ENCODE measurements at regions not wholly inside any gene's neighbourhood (a gene's known extent, or its start where the extent isn't known, plus 50 kb on each side); places are given as distances from the start of the nearest gene placed in this dataset.
A peak's percentile ranks its signal among the peaks of the same experiment; 100 is the strongest.

DNA sequence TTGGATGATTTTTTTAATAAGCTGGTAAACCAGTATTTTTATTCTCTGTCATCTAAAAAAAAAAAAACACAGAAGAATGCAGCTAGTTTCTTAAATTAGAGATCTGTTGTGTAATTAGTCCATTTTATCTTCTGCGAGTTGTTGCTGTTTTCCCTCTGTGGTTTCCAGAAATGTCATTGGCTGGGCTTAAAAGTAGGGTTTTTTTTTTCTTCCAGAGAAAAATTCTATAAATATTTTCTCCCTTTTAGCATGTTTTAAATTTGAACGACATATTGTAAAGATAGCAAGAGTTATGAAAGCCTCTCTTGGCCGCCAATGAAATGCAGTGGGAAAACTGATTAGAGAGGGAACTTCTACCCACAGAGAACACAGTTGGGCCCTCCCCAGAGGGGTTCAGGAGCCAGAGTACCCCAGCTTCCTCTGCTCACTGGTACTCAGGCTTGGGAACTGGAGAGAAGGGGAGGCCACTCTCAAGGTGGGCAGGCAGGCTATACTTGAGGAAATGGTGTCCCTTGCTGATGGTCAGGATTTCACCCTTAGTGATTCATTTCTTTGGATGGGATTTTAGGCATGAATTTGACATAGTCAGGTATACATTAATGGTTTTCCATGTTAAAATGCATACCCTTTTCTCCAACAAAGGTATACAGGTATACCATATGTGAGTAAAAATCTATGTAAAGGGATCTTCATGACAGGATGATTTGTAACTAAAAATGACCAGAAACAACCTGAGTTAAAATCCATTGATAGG lies 166.1 kb downstream of the BCOR start:
- H3K9me3 ChIP-seq: no peaks in the 10 kb centered on the region
- 31 to 41% (median 40%) methylated on average over 3 of the region's 3 CpGs for WGBS, 3 donors
- H3K27ac ChIP-seq: peak overlapping the region; percentile 17 to 33
- no peaks in the 10 kb centered on the region for H3K4me1 ChIP-seq (ENCODE audit: insufficient read depth)
- no peak for DNase-seq
- no peaks in the 10 kb centered on the region for H3K36me3 ChIP-seq
- H3K4me3 ChIP-seq: no peak overlapping the region
- intact Hi-C loops (cut with DNase I): no loop called here
- TF ChIP-seq EP300 (IDR thresholded peaks at IDR 0.05): no peak
- TF ChIP-seq, protein P1, sequence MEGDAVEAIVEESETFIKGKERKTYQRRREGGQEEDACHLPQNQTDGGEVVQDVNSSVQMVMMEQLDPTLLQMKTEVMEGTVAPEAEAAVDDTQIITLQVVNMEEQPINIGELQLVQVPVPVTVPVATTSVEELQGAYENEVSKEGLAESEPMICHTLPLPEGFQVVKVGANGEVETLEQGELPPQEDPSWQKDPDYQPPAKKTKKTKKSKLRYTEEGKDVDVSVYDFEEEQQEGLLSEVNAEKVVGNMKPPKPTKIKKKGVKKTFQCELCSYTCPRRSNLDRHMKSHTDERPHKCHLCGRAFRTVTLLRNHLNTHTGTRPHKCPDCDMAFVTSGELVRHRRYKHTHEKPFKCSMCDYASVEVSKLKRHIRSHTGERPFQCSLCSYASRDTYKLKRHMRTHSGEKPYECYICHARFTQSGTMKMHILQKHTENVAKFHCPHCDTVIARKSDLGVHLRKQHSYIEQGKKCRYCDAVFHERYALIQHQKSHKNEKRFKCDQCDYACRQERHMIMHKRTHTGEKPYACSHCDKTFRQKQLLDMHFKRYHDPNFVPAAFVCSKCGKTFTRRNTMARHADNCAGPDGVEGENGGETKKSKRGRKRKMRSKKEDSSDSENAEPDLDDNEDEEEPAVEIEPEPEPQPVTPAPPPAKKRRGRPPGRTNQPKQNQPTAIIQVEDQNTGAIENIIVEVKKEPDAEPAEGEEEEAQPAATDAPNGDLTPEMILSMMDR (IDR thresholded peaks at IDR 0.05): no peak
- no peak for TF ChIP-seq POLR2A (IDR thresholded peaks at IDR 0.05)
- no peaks in the 10 kb centered on the region for H3K27me3 ChIP-seq

DNA sequence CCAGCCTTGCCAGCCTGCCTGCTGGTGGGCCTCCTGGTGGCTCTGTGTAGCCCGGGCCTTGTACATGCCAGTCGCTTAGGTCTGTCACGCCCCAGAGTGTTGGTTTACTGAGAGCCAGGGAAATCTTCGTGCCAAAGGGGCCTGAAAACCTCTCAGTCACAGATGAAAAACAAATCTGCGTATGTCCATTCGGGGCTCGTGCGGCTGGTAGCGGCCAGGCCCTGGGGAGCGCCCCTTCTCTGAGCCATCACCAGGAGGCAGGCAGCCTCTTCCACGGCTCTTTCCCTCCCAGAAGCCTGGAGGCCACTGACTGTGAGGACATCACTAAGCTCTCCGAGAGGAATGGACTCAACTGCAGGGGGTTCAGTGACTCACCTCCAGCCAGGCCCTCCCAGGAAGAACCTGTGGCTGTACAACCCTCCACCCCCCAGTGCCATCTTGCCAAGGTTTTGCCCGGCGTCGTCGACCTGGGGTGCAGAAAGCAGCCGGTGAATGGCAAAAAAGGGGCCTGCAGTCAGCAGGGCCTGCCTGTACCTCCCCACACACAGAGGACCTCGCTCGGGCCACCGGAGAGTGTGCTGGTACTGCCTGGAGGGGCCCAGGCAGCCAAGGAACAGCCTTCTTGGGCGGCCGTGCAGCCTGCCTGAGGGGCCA lies 162.2 kb downstream of the BCOR start:
- no peaks in the 10 kb centered on the region for H3K9me3 ChIP-seq
- H3K36me3 ChIP-seq: no peaks in the 10 kb centered on the region
- H3K4me1 ChIP-seq (ENCODE audit: insufficient read depth): no peaks in the 10 kb centered on the region
- no peak for TF ChIP-seq POLR2A (IDR thresholded peaks at IDR 0.05)
- TF ChIP-seq EP300 (IDR thresholded peaks at IDR 0.05): no peak
- TF ChIP-seq, protein P1 (IDR thresholded peaks at IDR 0.05): no peak
- H3K27ac ChIP-seq: no peak overlapping the region
- no peak overlapping the region for H3K4me3 ChIP-seq
- no peak for DNase-seq
- WGBS, 3 donors: 82 to 91% (median 91%) methylated on average over 22 of the region's 22 CpGs
- H3K27me3 ChIP-seq: no peaks in the 10 kb centered on the region
- intact Hi-C loops (cut with DNase I): no loop called here

DNA sequence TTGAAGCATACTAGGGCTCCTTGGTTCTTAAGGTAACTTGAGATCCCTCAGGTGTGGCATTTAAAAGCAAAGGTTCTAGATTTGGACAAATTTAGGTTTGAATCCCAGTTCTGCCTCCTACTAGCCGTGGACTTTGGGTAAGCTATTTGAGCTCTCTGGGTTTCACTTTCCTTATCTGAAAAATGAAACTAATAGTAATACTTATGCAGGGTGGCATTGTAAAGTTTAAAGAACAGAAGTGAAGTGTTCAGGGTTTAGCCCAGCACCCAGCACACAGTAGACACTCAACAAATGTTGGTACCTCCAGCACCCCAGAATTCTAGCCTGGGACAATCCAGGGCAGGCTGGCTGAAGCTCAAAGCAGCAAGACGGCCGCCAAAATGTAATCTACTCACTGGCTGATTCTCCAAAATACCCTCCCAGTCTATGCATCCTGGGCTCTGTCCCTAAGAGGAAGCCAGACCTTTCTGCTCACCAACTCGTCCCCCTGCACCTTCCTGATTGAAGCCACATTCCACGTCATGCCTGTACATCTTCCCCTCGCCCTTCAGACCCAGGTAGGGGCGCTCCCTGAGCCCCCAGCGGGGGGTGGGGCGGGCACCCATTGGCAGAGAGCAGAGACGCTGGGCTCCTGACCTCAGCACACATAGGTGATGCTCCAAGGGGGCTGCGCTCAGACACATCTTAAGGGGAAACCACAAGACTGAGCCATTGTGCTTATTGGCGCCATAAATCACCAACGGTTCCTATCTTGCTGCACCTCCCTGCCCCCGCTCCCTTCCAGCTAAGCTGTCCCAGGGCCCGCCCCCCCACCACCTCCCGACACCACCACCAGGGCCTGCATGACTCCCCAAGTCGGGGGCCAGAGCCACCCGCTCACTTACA lies 160.6 kb downstream of the BCOR start:
- H3K4me3 ChIP-seq: no peak overlapping the region
- no peak for DNase-seq
- no peaks in the 10 kb centered on the region for H3K36me3 ChIP-seq
- WGBS, 3 donors: 63 to 67% (median 67%) methylated on average over 17 to 18 of the region's 18 CpGs
- H3K9me3 ChIP-seq: no peaks in the 10 kb centered on the region
- H3K27me3 ChIP-seq: no peaks in the 10 kb centered on the region
- H3K27ac ChIP-seq: no peak overlapping the region
- TF ChIP-seq, protein P1 (IDR thresholded peaks at IDR 0.05): no peak
- TF ChIP-seq POLR2A (IDR thresholded peaks at IDR 0.05): no peak
- TF ChIP-seq EP300 (IDR thresholded peaks at IDR 0.05): no peak
- intact Hi-C loops (cut with DNase I): no loop called here
- no peaks in the 10 kb centered on the region for H3K4me1 ChIP-seq (ENCODE audit: insufficient read depth)

DNA sequence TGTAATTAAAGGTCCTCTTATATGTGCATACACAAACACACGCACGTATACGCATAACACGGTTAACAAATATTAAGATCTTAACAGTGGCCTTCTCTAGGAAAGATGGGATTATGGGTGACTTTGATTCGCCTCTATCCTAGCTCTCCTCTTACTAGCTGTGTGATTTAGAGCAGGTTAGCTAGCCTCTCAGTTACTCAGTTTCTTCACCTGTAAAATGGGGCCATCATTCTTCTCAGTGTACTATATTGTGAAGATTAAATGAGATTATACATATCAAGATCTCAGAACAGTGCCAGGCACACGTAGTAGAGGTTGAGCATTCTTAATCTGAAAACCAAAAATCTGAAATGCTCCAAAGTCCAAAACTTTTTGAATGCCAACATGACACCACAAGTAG lies 159.3 kb downstream of the BCOR start:
- Histone ChIP-seq H3K27me3 (no peaks in the 10 kb centered on the region), H3K4me3 (no peak overlapping the region), H3K9me3 (no peaks in the 10 kb centered on the region), H3K27ac (no peak overlapping the region), H3K36me3 (no peaks in the 10 kb centered on the region), H3K4me1 (ENCODE audit: insufficient read depth) (no peaks in the 10 kb centered on the region)
- WGBS, 3 donors: 86 to 87% (median 86%) methylated on average over 6 of the region's 6 CpGs
- TF ChIP-seq EP300 (IDR thresholded peaks at IDR 0.05) (no peak), POLR2A (IDR thresholded peaks at IDR 0.05) (no peak)
- TF ChIP-seq, protein P1 (IDR thresholded peaks at IDR 0.05): no peak
- DNase-seq: no peak
- intact Hi-C loops (cut with DNase I): no loop called here

Measured in ovary (tissue), 7 donors.